Ascending aorta (tissue), 2 donors: ENCODE measurements at regions not wholly inside any gene's neighbourhood (a gene's known extent, or its start where the extent isn't known, plus 50 kb on each side); places are given as distances from the start of the nearest gene placed in this dataset.

Experiments
- DNase-seq, 2 donors: peaks; one replicate each; pipeline ENCODE4 v3.0.0-alpha.2; 2019; ENCODE audit warnings: low spot score in 2 of 2
- H3K27ac ChIP-seq, 2 donors: fragments of 200-600 bp; sonication (generic); one replicate each; pipeline ENCODE4 v1.5.1; 2016 to 2017; ENCODE audit warnings: mild to moderate bottlenecking in 1 of 2
- H3K27me3 ChIP-seq: fragments of 200-600 bp; sonication (generic); one replicate; pipeline ENCODE4 v1.5.1; 2017
- H3K36me3 ChIP-seq, 2 donors: fragments of 200-600 bp; sonication (generic); one replicate each; pipeline ENCODE4 v1.5.1; 2016
- H3K4me1 ChIP-seq, 2 donors: fragments of 200-600 bp; sonication (generic); one replicate each; pipeline ENCODE4 v1.5.1; 2016 to 2017; ENCODE audit warnings: mild to moderate bottlenecking in 1 of 2
- H3K4me3 ChIP-seq, 2 donors: fragments of 200-600 bp; sonication (generic); one replicate each; pipeline ENCODE4 v1.5.1; 2016 to 2017; ENCODE audit warnings: mild to moderate bottlenecking in 1 of 2
- H3K9me3 ChIP-seq, 2 donors: fragments of 200-600 bp; sonication (generic); one replicate each; pipeline ENCODE4 v1.5.1; 2016
- intact Hi-C: fragments of 100-400 bp; cut with DNase I; formaldehyde crosslinking; loops from one replicate; pipeline ENCODE4 v1.15.1; 2023
- TF ChIP-seq, protein P1 (sequence below), 3 experiments: fragments of 200-600 bp in 2 of 3; fragments of 450-650 bp in 1 of 3; sonication (generic) in 2 of 3; IDR thresholded peaks; one replicate each; pipeline ENCODE4 v1.5.1; 2016 to 2019; ENCODE audit warnings: antibody characterized with exemption in 3 of 3, mild to moderate bottlenecking in 1 of 3, moderate library complexity in 1 of 3

GRCh38 chr7:38002689-38003088 is 82.2 kb downstream of the EPDR1 start:
- DNase-seq, result no peak
- Histone ChIP-seq H3K4me1 (peaks cover 0 to 6% of the 10 kb centered on the region in 2 donors), H3K36me3 (no peaks in the 10 kb centered on the region), H3K9me3 (no peaks in the 10 kb centered on the region), H3K27ac (no peak overlapping the region), H3K4me3 (no peak overlapping the region), H3K27me3 (no peaks in the 10 kb centered on the region)
- TF ChIP-seq, protein P1, sequence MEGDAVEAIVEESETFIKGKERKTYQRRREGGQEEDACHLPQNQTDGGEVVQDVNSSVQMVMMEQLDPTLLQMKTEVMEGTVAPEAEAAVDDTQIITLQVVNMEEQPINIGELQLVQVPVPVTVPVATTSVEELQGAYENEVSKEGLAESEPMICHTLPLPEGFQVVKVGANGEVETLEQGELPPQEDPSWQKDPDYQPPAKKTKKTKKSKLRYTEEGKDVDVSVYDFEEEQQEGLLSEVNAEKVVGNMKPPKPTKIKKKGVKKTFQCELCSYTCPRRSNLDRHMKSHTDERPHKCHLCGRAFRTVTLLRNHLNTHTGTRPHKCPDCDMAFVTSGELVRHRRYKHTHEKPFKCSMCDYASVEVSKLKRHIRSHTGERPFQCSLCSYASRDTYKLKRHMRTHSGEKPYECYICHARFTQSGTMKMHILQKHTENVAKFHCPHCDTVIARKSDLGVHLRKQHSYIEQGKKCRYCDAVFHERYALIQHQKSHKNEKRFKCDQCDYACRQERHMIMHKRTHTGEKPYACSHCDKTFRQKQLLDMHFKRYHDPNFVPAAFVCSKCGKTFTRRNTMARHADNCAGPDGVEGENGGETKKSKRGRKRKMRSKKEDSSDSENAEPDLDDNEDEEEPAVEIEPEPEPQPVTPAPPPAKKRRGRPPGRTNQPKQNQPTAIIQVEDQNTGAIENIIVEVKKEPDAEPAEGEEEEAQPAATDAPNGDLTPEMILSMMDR (IDR thresholded peaks at IDR 0.05), result no peak
- intact Hi-C loops, result no loop called here

GRCh38 chr7:38006559-38006958 is 86.1 kb downstream of the EPDR1 start:
- Histone ChIP-seq H3K9me3 (no peaks in the 10 kb centered on the region), H3K4me1 (no peaks in the 10 kb centered on the region), H3K36me3 (no peaks in the 10 kb centered on the region), H3K27me3 (no peaks in the 10 kb centered on the region), H3K4me3 (no peak overlapping the region), H3K27ac (no peak overlapping the region)
- DNase-seq, result no peak
- TF ChIP-seq, protein P1 (IDR thresholded peaks at IDR 0.05), result no peak
- intact Hi-C loops, result no loop called here

- Histone ChIP-seq H3K36me3 (no peaks in the 10 kb centered on the region), H3K9me3 (no peaks in the 10 kb centered on the region), H3K27me3 (no peaks in the 10 kb centered on the region), H3K4me3 (no peak overlapping the region), H3K4me1 (no peaks in the 10 kb centered on the region), H3K27ac (no peak overlapping the region)
- DNase-seq, result no peak
- TF ChIP-seq, protein P1 (IDR thresholded peaks at IDR 0.05), result no peak
- intact Hi-C loops, result no loop called here
These were observed 86.7 kb downstream of the EPDR1 start for GRCh38 chr7:38007096-38007495.

DNA sequence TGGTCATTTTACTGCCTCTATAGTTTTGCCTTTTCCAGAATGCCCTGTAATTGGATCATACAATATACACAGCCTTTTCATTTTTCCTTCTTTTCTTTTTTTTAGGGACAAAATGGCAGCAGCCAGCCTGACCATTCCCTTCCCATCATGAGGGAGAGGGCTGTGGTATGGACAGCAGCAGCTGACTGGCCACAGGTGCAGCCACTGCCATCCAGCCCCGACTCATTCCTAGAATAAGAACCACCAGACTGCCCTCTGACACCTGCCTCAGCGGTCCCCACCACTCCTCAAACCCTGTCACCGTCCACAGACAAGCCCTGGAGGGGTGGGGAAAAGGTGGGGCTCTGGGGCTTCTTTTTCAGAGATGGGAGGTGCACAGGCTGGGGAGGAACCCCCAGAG is 92.8 kb downstream of the EPDR1 start:
- H3K27me3 ChIP-seq, result no peaks in the 10 kb centered on the region
- no peak overlapping the region for H3K4me3 ChIP-seq
- no peak for DNase-seq
- intact Hi-C loops, result no loop called here
- no peaks in the 10 kb centered on the region for H3K9me3 ChIP-seq
- TF ChIP-seq, protein P1 (IDR thresholded peaks at IDR 0.05), result no peak
- no peaks in the 10 kb centered on the region for H3K36me3 ChIP-seq
- no peaks in the 10 kb centered on the region for H3K4me1 ChIP-seq
- no peak overlapping the region for H3K27ac ChIP-seq

DNA sequence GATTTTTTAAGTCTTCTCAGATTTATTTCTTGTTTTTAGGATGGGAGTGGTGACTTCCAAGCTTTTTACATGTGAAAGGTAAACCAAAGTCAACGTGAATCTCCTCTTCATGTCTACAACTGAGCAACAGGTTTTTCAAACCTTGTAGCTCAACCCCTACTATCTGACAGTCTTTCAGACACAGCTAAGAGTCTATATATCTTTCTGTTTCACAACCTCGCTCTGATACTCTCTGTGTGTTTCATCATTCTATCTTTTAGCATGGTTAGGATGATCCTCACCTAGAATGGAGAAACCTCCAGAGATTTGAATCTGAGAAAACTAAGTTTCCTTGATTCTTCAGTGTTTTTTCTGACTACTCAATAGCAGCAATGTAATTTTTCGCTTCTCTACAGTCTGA is 96.1 kb downstream of the EPDR1 start:
- Histone ChIP-seq H3K27ac (no peak overlapping the region), H3K4me3 (no peak overlapping the region), H3K27me3 (no peaks in the 10 kb centered on the region), H3K9me3 (no peaks in the 10 kb centered on the region), H3K36me3 (no peaks in the 10 kb centered on the region), H3K4me1 (no peaks in the 10 kb centered on the region)
- DNase-seq, result no peak
- TF ChIP-seq, protein P1 (IDR thresholded peaks at IDR 0.05), result no peak
- intact Hi-C loops, result no loop called here

DNA sequence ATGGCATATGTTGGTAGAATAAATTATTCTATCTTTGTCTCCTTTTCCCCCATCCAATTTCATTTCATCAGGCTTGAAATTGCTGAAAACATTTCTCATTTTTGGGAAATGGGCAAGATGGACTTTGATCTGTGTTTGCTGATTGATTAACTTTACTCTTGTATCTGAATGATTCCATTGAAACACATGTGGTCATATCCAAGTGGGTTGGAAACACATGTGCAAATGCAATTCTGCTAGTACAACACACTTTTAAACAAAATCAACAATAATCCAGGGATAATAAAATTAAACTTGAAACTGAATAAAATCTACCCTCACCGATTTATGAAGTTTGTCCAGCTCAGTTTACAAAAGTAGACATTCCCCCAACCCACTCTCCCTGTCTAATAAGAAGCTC is 96.9 kb downstream of the EPDR1 start:
- intact Hi-C loops, result no loop called here

More for the DNA sequence above, 96.9 kb downstream of the EPDR1 start:
- Histone ChIP-seq H3K36me3 (no peaks in the 10 kb centered on the region), H3K9me3 (no peaks in the 10 kb centered on the region), H3K4me3 (no peak overlapping the region), H3K27ac (no peak overlapping the region), H3K4me1 (no peaks in the 10 kb centered on the region), H3K27me3 (no peaks in the 10 kb centered on the region)
- no peak for DNase-seq
- TF ChIP-seq, protein P1 (IDR thresholded peaks at IDR 0.05), result no peak
